ENCODE measurements at regions not wholly inside any gene's neighbourhood (a gene's known extent, or its start where the extent isn't known, plus 50 kb on each side); places are given as distances from the start of the nearest gene placed in this dataset.

DNA sequence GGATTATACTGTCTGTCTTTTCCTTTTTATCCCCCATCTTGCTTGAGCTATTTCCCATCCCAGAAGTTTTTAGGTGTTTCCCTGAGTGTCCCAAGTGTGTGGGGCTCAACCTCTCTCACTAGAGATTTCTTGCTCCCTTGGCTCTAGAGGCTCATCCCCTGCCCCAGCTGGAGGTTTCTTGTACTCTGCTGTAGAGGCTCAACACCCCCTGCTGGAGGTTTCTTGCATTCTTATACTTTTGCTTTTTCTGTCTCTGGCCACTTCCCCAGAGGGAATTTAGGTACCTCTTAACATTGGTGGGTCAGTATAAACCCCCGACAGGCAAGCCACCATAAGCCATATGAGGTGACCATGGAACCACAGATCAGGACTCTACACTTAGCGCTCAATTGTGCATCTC is 114.2 kb upstream of the FAM3C start:
- TF ChIP-seq, protein P1, sequence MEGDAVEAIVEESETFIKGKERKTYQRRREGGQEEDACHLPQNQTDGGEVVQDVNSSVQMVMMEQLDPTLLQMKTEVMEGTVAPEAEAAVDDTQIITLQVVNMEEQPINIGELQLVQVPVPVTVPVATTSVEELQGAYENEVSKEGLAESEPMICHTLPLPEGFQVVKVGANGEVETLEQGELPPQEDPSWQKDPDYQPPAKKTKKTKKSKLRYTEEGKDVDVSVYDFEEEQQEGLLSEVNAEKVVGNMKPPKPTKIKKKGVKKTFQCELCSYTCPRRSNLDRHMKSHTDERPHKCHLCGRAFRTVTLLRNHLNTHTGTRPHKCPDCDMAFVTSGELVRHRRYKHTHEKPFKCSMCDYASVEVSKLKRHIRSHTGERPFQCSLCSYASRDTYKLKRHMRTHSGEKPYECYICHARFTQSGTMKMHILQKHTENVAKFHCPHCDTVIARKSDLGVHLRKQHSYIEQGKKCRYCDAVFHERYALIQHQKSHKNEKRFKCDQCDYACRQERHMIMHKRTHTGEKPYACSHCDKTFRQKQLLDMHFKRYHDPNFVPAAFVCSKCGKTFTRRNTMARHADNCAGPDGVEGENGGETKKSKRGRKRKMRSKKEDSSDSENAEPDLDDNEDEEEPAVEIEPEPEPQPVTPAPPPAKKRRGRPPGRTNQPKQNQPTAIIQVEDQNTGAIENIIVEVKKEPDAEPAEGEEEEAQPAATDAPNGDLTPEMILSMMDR (IDR thresholded peaks at IDR 0.05) = peak in 1 of 6 experiments; percentile 9
- no peak for TF ChIP-seq POLR2A (IDR thresholded peaks at IDR 0.05)

All from esophagus squamous epithelium (tissue), 4 donors.